DMS 273 treated with DMSO at 0.1 percent for 48 hours (cell line): ENCODE measurements at regions not wholly inside any gene's neighbourhood (a gene's known extent, or its start where the extent isn't known, plus 50 kb on each side); places are given as distances from the start of the nearest gene placed in this dataset.

Source experiments
- DNase-seq: peaks from one replicate; lab custom pipeline; 2025; lab: John Stamatoyannopoulos, UW

DNA sequence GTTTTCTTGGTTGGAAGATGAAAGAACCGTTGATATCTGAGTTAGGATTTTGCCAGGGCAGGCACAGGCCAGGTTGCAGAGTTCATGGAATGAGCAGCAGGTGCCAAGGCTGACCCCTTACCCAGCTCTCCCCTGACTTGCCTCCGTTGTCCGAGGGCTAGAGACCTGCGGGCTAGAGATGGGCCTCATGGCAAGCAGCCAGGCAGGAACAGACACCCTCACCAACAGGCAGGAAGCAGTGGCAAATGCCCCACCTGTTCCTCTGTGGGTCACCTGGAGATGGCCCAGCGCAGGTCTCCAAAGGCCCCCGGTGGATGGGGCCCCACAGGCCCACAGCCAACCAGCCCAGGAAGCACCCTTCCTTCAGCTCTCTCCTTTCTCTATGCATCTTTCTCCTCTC, 186.7 kb upstream of the PMEPA1 start:
- DNase-seq, result no peak

DNA sequence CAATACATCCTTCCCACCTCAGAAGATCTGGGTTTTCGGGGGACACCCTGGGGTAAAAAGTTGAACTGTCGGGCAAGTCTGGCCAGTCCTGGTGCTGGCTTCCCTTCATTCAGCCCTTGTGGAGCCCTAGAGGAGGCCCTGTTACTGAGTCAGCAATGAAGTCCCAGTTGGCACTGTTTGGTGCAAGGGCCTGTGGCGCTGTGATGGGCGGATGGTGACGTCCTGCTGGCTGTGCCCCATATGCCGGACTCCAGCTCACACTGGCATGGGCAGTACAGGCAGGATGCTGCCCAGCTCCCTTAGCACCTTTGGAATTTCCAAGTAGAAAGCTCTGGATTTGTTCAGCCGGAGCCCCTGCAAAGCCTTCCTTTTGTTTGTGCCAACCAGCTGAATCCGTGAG, 186.2 kb upstream of the PMEPA1 start:
- DNase-seq, result no peak

DNA sequence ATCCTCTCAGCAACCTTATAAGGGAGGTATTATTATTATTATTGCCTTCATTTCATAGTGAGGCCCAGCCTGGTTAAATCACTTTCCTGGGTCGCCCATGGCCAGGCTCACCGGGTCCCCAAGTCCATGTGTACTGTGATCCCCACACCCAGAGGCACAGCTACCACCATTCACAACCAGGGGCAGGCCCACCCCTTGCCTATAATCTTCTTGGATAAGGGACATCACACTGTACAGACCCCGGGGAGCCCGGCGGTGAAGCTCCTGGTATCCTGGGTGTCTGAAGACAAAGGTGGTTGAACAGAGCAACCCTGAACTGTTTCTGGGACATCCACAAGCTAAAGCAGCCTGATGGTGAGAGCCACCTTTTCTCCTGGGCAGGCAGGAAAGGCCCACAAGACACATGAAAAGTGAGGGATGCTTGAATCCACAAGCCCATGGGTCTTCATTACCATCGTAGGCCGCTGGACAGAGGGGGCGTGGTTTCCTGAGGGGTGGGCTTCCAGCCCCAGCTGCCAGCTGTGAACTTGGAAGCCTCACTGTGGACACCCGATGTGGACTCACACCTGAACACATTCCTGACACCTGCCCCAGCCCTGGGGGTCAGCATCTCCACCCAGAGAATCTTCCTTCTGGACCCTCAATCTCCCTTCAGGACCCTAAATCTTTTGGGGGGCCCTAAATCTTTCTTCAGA, 185.5 kb upstream of the PMEPA1 start:
- DNase-seq, result no peak

DNA sequence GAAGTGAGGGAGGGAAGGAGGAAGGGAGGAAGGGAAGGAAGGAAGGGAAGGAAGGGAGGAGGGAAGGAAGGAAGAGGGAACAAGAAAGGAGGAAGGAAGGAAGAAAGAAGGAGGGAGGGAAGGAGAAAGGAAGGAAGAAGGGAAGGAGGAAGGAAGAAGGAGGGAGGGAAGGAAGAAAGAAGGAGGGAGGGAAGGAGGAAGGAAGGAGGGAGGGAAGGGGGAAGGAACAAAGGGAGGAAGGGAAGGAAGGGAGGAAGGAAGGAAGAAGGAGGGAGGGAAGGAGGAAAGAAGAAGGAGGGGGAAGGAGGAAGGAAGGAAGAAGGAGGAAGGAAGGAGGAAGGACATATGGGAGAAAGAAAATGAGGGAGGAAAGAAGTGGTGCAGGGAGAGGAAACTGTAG, 184.7 kb upstream of the PMEPA1 start:
- DNase-seq, result no peak

DNA sequence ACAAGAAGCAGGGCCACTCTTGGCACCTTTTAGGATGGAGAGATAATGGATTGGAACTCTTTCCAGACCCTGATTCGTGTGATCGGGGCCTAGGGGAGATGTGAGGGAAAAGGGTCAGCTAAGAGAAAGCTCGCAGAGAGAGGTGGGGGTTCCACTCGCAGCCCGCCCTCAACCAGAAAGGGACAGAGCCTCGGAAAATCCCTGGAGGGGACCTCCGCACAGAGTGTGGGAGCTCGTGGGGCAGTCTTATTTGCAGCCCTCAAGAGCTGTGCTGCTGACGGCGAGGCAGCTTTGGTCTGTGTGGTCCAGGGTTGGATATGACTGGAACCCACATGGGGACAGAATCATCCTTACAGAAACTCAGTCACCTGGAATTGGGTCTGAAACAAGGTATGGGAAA, 184.3 kb upstream of the PMEPA1 start:
- DNase-seq, result no peak

DNA sequence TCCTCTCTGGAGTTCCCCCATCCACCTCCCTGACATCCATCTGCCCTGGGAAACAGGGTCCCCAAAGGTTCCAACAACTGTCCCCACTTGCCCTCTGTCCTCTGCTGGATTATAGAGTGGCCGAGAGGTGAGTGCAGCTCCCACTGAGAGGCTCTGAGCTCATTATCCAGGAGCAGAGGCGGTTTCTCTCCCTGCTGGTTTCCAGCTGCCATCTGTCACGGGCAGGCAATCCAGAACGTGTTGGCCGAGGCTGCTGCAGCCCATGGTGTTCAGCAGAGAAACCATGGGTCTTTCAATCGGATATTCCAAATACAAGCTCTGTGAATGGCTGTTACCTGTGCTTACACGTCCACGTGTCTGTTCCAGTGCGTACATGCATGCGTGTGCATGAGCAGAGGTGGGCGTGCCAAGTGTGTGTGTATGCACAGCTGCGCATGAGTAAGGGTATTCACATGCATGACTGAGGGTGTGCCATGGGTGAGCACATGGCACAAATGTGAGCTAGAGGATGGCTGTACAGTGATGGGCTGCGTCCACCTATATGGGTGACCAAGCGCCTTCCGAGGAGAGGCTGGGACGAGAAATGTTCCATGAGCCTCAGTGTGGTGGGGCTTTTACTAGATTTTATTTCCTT, 183.7 kb upstream of the PMEPA1 start:
- DNase-seq, result peak; percentile 34

DNA sequence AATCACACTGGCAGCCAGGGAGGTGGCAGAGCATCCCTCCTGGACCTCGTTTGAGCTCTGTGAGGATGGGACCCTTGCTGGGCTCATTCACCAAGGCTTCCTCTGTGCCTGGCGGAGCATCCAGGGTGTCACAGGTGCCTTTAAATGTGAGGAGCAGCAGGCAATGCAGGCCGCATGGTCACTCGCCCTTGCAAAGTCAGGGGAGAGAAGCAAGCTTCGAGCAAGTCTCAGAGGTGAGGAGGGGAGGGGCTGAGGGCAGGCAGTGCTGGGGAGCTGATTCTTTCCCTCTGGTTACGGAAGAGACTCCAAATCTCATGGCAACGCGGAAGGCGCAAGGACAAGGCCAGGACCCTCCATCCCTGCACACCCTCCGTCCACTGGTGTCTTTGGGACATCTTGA, 182.7 kb upstream of the PMEPA1 start:
- no peak for DNase-seq

DNA sequence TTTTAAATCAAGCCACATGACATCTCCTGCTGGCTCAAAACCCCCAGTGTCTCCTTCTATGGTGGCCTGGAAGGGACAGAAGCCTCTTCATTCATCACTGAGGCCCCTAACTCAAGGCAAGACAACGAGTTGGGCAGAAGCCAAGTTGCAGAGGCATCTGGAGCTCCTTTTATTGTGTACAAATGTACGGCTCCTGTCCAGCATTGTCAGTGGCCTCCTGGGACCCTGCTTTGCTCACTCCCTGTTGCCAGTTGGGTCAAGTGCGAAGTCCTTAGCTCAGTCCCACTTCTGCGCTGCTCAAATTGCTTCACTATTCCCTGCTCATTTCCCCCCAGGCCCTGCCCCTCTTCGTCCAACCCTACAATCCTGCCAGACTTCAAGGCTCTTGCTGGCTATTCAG, 181.2 kb upstream of the PMEPA1 start:
- no peak for DNase-seq

DNA sequence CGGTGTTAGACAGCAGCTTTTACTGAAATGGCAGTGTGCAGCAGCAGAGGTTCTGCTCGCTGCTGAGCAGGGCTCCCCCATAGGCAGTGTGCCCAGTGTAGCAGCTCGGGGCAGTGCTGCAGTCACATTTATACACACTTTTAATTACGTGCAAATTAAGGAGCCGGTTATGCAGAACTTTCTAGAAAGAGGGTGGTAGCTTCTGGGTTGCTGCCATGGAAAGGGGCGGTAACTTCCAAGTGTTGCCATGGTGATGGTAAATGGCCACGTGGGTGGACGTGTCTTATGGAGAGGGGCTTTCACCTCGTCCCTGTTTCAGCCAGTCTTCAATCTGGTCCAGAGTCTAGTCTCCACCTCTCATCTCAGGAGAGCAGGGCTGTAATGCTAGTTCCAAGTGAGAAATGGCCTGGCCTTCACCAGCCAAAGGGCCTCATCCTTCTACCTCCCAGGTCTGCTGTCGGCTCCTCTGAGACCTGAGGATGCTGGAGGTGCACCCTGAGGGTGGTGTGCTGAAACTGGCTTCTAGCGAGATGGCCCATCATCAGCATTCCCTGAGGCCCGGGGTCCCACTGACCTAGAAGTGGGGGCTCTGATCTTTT, 180.5 kb upstream of the PMEPA1 start:
- no peak for DNase-seq

DNA sequence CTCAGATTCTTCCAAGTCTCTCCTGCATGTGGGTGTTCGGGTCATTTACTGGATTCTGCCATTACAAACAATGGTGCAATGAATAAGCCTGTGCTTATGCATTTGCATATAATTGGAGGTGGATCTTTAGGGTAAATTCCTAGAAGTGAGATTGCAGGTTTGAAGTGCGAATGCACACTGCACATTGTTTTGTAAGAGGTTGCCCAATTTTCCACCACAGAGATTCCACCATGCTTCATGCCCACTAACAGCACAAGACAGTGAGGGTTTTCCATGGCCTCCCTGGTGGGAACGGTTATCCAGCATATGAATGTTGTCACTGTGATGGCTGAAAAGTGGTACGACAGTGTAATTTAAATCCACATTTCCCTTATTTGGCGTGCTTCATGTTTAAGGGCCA, 178.8 kb upstream of the PMEPA1 start:
- no peak for DNase-seq

DNA sequence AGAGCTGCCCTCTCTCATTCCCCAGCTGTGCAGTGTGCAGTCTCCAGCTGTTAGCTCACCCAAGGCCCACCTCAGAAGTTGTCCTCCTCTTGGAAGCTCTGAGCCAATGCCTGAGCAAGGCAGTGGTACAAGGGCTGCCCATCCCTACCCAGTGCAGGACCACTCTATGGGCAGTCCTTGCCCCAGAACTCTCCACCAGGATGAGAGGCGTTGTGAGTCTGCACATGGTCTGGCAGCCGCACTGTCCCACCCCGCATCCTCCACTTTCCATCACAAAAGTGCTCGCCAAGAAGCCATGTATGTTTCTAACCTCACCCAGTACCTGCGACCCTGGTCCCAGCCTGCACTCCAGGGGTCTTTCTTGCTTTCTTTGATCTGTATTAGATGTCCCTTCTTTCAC, 175.1 kb upstream of the PMEPA1 start:
- no peak for DNase-seq

DNA sequence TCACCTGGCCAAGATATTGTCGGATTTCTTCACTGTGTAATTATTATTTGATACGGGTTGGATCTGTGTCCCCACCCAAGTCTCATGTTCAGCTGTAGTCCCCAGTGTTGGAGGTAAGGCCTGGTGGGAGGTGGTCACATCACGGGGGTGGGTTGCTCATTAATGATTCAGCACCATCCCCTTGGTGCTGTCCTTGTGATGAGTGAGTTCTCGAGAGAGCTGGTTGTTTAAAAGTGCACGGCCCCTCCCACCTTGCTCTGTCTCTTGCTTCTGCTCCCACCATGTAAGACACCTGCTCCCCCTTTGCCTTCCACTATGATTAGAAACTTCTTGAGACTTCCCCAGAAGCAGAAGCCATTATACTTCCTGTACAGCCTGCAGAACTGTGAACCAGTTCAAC, 173.9 kb upstream of the PMEPA1 start:
- no peak for DNase-seq

DNA sequence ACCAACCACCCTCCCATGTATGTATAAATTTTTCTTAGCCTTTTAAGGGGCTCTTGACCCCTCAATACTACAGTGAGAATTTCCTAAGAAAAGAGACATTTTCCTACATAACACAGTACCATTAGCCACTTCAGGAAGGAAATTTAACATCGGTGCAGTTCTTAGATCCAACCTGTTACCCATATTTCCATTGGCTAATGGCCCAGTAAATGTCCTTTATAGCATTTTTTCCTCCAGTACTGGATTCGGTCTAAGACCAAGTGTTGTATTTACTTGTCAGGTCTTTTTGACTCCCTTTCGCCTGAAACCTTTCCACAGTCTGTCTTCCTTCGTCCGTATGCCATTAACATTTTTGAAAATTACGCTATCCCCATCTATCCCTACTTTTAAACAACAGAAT, 173.4 kb upstream of the PMEPA1 start:
- no peak for DNase-seq

DNA sequence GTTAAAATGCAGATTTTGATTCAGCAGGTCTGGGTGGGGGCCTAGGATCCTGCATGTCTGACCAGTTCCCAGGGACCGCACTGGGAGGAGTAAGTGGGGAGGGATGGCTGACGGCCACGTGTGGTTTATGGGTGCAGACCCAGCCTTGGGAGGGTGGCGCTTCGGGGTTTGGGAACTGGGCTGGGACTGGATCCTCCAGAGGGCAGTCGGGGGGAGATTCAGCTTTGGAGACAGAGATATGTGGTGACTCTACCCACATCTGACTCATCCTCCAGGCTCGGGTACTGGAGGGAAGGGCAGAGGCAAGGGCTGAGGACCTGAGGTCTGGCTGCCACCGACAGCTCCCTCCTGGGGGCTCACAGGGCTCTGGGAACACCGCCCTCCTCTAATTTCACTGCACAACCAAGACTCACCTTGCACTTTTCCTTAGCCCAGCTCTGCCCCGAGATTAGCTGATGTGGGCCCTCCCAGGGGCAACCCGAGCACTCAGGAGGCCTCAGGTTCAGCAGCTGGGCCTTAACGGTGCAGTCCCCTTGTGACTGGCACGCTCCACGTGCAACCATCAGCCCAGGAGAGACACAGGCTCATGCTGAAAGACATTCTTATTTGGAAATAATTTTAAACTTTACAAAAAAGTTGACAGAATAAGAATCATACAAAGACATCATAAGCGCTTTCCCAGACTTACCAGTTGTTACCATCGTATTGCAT, 172.8 kb upstream of the PMEPA1 start:
- no peak for DNase-seq

DNA sequence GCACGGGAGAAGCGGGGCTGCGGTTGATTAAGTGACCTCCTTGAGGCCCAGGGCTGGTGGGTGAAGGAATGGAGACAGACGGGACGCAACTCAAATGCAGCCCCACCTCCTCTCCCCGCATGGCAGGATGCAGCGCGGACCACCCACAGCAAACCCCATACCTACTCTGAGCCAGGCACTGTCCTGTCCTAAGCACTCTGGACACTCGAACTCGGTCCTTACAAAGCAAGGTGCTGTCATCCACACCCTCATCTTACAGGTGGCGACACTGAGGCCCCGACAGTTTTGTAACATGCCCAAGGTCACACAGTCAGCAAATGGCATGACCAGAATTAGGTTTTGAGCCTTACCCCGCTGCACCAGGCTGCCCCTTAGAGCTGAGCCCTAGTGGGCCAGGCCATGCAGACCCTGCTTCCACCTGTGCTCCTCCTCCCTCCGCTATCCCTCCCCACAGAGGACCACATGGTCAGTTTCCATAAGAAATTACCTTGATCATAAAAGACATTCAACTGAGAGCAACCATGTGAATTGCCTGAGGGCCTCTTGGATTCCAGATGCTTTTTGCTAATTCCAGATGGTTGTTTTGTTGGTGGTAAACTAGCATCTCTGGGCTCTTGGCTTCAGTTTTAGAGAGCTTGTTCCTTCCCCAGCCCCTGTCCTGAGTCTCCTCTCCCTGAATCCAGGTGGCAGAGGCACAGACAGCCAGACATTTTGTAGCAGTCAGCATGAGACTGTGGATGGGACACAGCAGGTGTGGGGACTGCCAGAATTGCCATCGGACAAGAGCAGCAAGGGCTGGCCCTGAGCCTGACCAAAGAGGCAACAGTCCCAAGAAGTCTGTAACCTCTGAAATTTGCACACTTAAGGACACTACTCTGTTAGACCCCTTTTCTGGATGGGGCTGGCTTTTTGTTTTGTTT, 171.9 kb upstream of the PMEPA1 start:
- no peak for DNase-seq

DNA sequence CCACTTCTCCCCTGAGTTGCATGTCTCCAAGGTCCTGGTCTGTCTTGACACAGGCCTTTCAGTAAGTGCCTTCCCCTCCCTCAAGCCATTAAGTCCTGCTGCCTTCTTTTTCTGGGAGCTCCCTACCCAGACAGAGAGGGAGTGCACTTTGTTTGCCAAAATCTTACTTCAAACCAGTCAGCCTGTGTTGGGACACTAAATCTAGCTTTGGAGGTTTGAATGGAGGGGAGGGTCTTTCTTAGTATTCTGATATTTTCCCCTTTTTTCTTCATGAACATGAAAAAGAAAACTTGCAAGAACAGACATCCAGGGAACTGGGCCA, 170.7 kb upstream of the PMEPA1 start:
- no peak for DNase-seq

DNA sequence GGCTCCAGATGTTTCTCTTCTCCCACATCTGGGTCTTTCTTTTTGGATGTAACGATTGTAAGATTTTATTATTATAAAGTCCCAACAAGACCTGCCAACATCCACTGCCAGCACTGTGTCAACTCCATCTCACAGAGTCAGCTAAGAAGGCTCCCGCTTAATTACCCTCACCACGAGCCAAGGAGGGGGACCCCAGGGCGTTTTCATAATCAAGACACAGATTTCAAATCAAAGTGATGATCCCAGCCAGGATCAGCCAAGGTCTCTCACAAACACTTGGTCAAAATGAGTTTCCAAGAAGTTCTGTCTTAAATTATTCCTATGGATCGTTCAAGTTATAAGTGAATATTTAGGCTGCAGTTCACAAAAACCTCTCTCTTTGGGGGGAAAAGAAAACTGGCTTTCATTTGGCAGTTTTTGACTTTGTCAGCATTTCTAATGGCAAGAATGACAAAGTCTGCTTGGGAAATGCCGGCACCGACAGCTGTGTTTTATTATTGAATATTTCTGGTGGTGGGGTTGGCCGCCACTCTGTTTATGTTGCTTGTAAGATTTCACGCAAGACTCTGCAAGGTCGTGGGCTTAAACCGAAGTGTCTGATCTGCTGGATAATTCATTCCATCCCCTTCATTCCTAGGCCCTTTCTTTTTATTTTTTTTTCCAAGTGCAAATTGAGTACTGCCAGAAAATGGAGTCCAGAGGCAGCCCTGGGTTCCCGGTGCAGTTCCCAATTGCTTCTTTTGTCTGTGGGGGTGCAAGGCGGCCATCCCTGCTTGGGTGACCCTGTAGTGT, 170.2 kb upstream of the PMEPA1 start:
- no peak for DNase-seq

DNA sequence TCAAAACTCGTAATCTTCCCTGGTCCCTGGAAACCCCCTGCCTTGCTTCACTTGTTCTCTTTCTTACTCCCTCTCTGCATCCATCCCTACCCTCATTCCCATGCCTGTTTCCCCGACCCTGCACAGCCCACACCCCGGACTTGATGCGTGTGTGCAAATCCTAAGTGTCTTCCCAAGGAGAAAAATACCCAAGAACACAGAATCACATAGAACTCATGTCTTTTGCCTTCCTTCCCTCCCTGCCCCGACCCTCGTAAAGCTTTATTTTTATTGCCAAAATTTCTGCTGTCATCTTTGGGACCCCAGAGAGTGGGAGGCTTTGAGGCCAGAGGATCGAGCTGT, 169.6 kb upstream of the PMEPA1 start:
- no peak for DNase-seq

DNA sequence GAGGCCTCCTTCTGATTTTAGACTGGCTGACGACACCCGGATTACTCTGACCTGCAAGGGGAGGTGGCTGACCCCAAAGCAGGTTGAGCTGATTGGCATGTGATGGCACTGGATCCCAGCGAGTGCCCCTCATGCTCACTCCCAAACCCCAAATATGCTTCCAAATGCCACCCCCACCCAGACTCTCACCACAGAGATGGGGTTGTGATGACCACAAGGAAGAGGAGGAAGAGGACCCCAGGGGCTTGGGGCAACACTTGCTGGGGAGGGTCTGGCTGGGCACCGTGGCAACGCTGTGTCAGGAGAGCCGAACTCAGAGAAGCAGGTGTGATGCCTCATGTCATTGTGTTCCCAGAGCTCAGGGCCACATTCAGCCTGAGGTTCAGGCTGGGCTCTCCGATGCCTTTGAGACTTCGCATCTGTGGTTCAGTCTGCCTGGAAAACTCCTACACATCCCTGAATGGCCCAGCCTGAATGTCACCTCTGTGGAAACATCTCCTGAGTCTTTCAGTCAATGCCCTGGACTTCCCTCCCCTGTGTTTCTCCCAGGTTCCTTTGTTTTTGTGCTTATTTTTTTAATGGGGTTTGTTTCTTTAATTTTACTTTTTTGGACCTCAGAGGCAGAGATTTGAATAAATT, 169.1 kb upstream of the PMEPA1 start:
- DNase-seq, result no peak

DNA sequence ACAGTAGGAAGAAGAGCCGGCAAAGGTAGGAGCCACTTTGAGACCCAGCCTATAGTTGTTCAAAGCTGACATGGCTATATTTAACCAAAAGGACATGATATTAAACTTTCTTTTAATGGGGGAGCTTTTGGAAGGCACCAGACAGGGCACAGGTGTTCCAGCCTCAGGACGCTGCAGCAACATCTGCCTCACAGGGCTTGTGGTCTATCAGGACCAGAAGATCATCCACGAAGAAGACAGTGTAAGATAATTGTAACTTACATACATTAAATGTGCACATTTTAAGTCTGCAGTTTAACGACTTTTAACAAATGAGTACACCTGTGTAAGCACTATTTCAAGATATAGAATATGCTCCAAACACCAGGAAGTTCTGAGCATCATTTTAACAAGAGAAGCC, 168.2 kb upstream of the PMEPA1 start:
- no peak for DNase-seq
